ENCODE measurements at regions not wholly inside any gene's neighbourhood (a gene's known extent, or its start where the extent isn't known, plus 50 kb on each side); places are given as distances from the start of the nearest gene placed in this dataset.
"Not testable (repeated sequence)": the region's sequence is repeated elsewhere in the genome, so short reads cannot be mapped to it uniquely, and the experiment has no call there.

DNA sequence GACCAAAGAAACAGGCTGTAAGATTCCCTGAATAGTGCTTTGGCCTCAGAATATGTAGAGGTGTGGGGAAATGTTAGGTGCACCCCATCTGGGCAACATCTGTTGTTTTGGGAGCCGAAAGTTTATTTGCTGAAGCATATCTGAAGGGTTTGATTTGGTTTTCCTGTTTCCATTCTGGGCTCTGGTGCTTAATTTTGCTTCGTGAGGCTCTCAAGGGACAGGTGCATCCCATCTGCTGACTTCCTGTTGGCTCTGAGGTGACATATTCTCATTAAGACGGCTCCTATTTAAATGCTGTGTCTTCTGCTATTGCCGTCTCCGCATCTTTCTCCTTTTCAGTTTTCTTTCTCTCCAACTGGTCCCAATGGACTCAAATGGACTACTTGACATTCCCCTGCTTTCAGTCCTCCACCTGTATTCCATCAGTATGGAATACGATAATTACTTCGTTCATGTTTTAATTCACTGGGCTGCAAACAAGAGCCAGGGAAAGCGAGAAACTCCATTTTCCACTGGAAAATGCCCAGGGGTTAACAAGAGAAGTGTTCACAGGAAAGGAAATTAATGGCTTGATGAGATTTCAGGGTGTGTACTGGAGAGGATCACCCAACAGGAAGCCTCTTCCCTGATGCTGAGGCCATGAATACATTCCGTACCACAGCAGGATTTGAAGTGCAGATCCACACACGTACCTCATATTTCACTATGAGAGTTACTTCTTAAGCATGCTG is 104.0 kb downstream of the MTX3 start:
- TF ChIP-seq RARB (CRISPR knock-in tag; IDR thresholded peaks at IDR 0.05) (no peak), TCF4 (CRISPR knock-in tag; IDR thresholded peaks at IDR 0.05; ENCODE audit: borderline replicate concordance) (no peak), CSDC2 (CRISPR knock-in tag; IDR thresholded peaks at IDR 0.05) (no peak), GLIS3 (CRISPR knock-in tag; IDR thresholded peaks at IDR 0.05) (no peak), TOX (CRISPR knock-in tag; IDR thresholded peaks at IDR 0.05; ENCODE audit: borderline replicate concordance) (no peak), ESRRG (CRISPR knock-in tag; IDR thresholded peaks at IDR 0.05) (no peak), BACH2 (CRISPR knock-in tag; IDR thresholded peaks at IDR 0.05; ENCODE audit: borderline replicate concordance) (no peak), ZFP3 (CRISPR knock-in tag; IDR thresholded peaks at IDR 0.05) (no peak), OSR1 (CRISPR knock-in tag; IDR thresholded peaks at IDR 0.05) (no peak)
- TF ChIP-seq, protein P1, sequence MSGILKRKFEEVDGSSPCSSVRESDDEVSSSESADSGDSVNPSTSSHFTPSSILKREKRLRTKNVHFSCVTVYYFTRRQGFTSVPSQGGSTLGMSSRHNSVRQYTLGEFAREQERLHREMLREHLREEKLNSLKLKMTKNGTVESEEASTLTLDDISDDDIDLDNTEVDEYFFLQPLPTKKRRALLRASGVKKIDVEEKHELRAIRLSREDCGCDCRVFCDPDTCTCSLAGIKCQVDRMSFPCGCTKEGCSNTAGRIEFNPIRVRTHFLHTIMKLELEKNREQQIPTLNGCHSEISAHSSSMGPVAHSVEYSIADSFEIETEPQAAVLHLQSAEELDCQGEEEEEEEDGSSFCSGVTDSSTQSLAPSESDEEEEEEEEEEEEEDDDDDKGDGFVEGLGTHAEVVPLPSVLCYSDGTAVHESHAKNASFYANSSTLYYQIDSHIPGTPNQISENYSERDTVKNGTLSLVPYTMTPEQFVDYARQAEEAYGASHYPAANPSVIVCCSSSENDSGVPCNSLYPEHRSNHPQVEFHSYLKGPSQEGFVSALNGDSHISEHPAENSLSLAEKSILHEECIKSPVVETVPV (CRISPR knock-in tag; IDR thresholded peaks at IDR 0.05), result no peak
- ATAC-seq, result no peak

DNA sequence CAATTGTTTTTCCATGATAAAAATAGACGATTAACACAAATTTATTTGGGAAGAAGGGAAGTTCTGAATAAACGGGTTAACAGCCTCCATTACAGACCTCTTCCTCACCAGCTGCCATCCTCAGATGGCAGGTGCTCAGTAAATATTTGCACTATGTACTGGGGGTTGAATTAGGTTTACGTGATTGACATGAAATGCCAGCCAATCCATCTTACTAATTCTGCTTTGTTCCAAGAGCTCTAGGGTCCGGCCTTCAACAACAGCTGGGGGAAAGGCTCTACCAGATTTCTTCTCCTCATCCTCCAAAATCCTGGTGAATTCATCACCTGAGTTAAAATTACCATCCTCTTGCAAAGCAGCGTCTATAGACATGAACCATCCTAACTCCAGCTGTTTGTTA is 104.6 kb downstream of the MTX3 start:
- ATAC-seq, result no peak
- TF ChIP-seq ZNF565 (CRISPR knock-in tag; conservative IDR thresholded peaks at IDR 0.05; ENCODE audit: low read depth) (no peak), GLIS3 (CRISPR knock-in tag; IDR thresholded peaks at IDR 0.05) (no peak), ESRRG (CRISPR knock-in tag; IDR thresholded peaks at IDR 0.05) (no peak), ZNF70 (CRISPR knock-in tag; IDR thresholded peaks at IDR 0.05) (no peak), CSDC2 (CRISPR knock-in tag; IDR thresholded peaks at IDR 0.05) (no peak)
- TF ChIP-seq, protein P2, sequence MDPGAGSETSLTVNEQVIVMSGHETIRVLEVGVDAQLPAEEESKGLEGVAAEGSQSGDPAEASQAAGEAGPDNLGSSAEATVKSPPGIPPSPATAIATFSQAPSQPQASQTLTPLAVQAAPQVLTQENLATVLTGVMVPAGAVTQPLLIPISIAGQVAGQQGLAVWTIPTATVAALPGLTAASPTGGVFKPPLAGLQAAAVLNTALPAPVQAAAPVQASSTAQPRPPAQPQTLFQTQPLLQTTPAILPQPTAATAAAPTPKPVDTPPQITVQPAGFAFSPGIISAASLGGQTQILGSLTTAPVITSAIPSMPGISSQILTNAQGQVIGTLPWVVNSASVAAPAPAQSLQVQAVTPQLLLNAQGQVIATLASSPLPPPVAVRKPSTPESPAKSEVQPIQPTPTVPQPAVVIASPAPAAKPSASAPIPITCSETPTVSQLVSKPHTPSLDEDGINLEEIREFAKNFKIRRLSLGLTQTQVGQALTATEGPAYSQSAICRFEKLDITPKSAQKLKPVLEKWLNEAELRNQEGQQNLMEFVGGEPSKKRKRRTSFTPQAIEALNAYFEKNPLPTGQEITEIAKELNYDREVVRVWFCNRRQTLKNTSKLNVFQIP (CRISPR knock-in tag; IDR thresholded peaks at IDR 0.05; ENCODE audit: borderline replicate concordance, low read depth), result no peak
- TF ChIP-seq, protein P3, sequence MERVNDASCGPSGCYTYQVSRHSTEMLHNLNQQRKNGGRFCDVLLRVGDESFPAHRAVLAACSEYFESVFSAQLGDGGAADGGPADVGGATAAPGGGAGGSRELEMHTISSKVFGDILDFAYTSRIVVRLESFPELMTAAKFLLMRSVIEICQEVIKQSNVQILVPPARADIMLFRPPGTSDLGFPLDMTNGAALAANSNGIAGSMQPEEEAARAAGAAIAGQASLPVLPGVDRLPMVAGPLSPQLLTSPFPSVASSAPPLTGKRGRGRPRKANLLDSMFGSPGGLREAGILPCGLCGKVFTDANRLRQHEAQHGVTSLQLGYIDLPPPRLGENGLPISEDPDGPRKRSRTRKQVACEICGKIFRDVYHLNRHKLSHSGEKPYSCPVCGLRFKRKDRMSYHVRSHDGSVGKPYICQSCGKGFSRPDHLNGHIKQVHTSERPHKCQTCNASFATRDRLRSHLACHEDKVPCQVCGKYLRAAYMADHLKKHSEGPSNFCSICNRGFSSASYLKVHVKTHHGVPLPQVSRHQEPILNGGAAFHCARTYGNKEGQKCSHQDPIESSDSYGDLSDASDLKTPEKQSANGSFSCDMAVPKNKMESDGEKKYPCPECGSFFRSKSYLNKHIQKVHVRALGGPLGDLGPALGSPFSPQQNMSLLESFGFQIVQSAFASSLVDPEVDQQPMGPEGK (CRISPR knock-in tag; IDR thresholded peaks at IDR 0.05; ENCODE audit: borderline replicate concordance), result no peak

DNA sequence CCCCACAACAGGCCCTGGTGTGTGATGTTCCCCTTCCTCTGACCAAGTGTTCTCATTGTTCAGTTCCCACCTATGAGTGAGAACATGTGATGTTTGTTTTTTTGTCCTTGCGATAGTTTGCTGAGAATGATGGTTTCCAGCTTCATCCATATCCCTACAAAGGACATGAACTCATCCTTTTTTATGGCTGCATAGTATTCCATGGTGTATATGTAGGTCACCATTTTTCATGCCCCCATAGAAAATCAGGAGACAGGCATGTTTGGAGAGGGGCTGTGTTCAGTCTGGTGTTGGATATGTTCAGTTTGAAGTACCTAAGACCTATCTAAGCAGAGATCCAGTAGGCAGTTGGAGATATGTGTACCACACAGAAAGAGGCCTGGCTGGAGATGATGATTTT is 111.2 kb downstream of the MTX3 start:
- not testable (repeated sequence) for ATAC-seq

DNA sequence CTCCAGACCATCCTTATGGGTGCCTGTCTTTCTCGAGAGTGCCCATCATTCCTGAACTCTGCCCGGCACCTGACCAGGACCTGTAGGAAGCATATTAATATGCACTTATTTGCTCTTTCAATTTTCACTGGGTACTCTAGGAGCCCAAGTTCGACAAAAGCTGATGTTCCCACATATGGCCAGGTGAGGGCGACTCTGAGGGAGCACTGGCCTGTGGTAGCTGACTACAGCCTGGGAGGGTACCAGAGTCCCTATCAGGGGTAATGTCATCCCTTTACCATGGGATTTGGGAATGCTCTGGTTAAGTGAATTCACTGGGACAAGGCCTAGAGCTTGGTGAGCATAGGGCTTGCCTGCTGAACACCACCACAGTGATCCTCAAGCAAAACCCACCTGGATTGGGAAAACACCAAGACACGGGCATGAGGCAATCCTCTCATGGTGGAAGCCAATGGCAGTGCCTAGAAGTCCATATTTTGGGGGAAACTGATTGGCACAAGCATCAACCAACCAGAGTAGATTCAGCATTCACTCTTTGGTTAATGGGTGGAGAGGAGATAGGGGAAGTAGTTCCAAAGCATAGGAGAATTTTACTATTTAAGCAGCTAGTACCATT is 112.2 kb downstream of the MTX3 start:
- peak; percentile 62; the same call in 2 of the 3 replicates for ATAC-seq
- no peak for TF ChIP-seq SNAI2 (CRISPR knock-in tag; IDR thresholded peaks at IDR 0.05)
- no peak for TF ChIP-seq ARNTL (CRISPR knock-in tag; IDR thresholded peaks at IDR 0.05; ENCODE audit: borderline replicate concordance, low read depth)
- TF ChIP-seq, protein P3 (CRISPR knock-in tag; IDR thresholded peaks at IDR 0.05; ENCODE audit: borderline replicate concordance), result no peak
- no peak for TF ChIP-seq ZFP30 (CRISPR knock-in tag; IDR thresholded peaks at IDR 0.05)
- TF ChIP-seq, protein P2 (CRISPR knock-in tag; IDR thresholded peaks at IDR 0.05; ENCODE audit: borderline replicate concordance, low read depth), result no peak
- no peak for TF ChIP-seq ESRRG (CRISPR knock-in tag; IDR thresholded peaks at IDR 0.05)
- no peak for TF ChIP-seq TCF4 (CRISPR knock-in tag; IDR thresholded peaks at IDR 0.05; ENCODE audit: borderline replicate concordance)
